Sigmoid colon (tissue), 6 donors: ENCODE measurements at regions not wholly inside any gene's neighbourhood (a gene's known extent, or its start where the extent isn't known, plus 50 kb on each side); places are given as distances from the start of the nearest gene placed in this dataset.

ENCODE experiments used
- DNase-seq: peaks from one replicate; pipeline ENCODE4 v3.0.0-alpha.2; 2019
- H3K27ac ChIP-seq, 4 donors: fragments of 200-600 bp; sonication (generic); one replicate each; pipeline ENCODE4 v1.5.1; 2016 to 2019; ENCODE audit warnings: mild to moderate bottlenecking in 1 of 4
- H3K27me3 ChIP-seq, 3 donors: fragments of 200-600 bp; sonication (generic); one replicate each; pipeline ENCODE4 v1.5.1; 2019; ENCODE audit warnings: mild to moderate bottlenecking in 1 of 3
- H3K36me3 ChIP-seq, 4 donors: fragments of 200-600 bp; sonication (generic); one replicate each; pipeline ENCODE4 v1.5.1; 2016 to 2019
- H3K4me1 ChIP-seq, 4 donors: fragments of 200-600 bp; sonication (generic); one replicate each; pipeline ENCODE4 v1.5.1; 2017 to 2019
- H3K4me3 ChIP-seq, 4 donors: fragments of 200-600 bp; sonication (generic); one replicate each; pipeline ENCODE4 v1.5.1; 2017 to 2019; ENCODE audit warnings: mild to moderate bottlenecking in 2 of 4, moderate library complexity in 1 of 4
- H3K9me3 ChIP-seq, 4 donors: fragments of 200-600 bp in 3 of 4; sonication (generic) in 3 of 4; one replicate each; pipeline versions ENCODE4 v1.5.1 to v1.6.1; 2013 to 2019
- CTCF ChIP-seq, 4 experiments: fragments of 450-650 bp in 3 of 4; fragments of 200-600 bp in 1 of 4; IDR thresholded peaks; one replicate each; pipeline ENCODE4 v1.5.1; 2016 to 2019; ENCODE audit warnings: antibody characterized with exemption in 4 of 4, mild to moderate bottlenecking in 3 of 4, moderate library complexity in 2 of 4
- EP300 ChIP-seq, 4 donors: sonication (generic); formaldehyde crosslinking; IDR thresholded peaks; one replicate each; pipeline ENCODE4 v1.6.1; 2017; ENCODE audit warnings: antibody characterized with exemption in 4 of 4
- POLR2A ChIP-seq, 2 donors: fragments of 450-650 bp; IDR thresholded peaks; one replicate each; pipeline ENCODE4 v1.6.1; 2016; ENCODE audit warnings: antibody characterized with exemption in 2 of 2, mild to moderate bottlenecking in 2 of 2, moderate library complexity in 2 of 2
- POLR2AphosphoS5 ChIP-seq, 4 donors: sonication (generic); formaldehyde crosslinking; IDR thresholded peaks; one replicate each; pipeline ENCODE4 v1.6.1; 2017; ENCODE audit warnings: antibody characterized with exemption in 4 of 4
- WGBS, 2 donors: extraction: QIAGEN DNeasy Blood & Tissue Kit; methylation state at CpG; one replicate each; pipeline ENCODE4 v1.1.7; 2013; 5-methylcytosine and 5-hydroxymethylcytosine counted together
- intact Hi-C: fragments of 100-400 bp; cut with DNase I; formaldehyde crosslinking; loops from one replicate; pipeline ENCODE4 v1.15.1; 2023
- donor health status: healthy with polysubstance abuse.
- donor health status: healthy.

- Histone ChIP-seq H3K9me3 (no peaks in the 10 kb centered on the region), H3K27me3 (no peaks in the 10 kb centered on the region), H3K27ac (no peak overlapping the region), H3K4me1 (no peaks in the 10 kb centered on the region), H3K36me3 (no peaks in the 10 kb centered on the region), H3K4me3 (no peak overlapping the region)
- WGBS, 2 donors: 65 to 78% methylated on average over 3 of the region's 3 CpGs
- DNase-seq: no peak
- intact Hi-C loops: no loop called here
- TF ChIP-seq POLR2AphosphoS5 (IDR thresholded peaks at IDR 0.05) (no peak), CTCF (IDR thresholded peaks at IDR 0.05) (no peak), POLR2A (IDR thresholded peaks at IDR 0.05) (no peak), EP300 (IDR thresholded peaks at IDR 0.05) (no peak)
These were observed 1697.0 kb downstream of the PCDH7 start for GRCh38 chr4:32417113-32417704.

- intact Hi-C loops: no loop called here
- Histone ChIP-seq H3K4me3 (no peak overlapping the region), H3K27me3 (no peaks in the 10 kb centered on the region), H3K9me3 (peaks cover 0 to 4% (median 0%) of the 10 kb centered on the region in 4 donors), H3K27ac (no peak overlapping the region), H3K4me1 (no peaks in the 10 kb centered on the region), H3K36me3 (no peaks in the 10 kb centered on the region)
- DNase-seq: no peak
- no peak for TF ChIP-seq POLR2A (IDR thresholded peaks at IDR 0.05)
- TF ChIP-seq EP300 (IDR thresholded peaks at IDR 0.05): no peak
- TF ChIP-seq CTCF (IDR thresholded peaks at IDR 0.05): no peak
- no peak for TF ChIP-seq POLR2AphosphoS5 (IDR thresholded peaks at IDR 0.05)
- 94 to 97% methylated on average over 3 of the region's 3 CpGs for WGBS, 2 donors
These were observed 1703.1 kb downstream of the PCDH7 start for GRCh38 chr4:32423267-32423666.

- no peak overlapping the region for H3K4me3 ChIP-seq
- peaks cover 0 to 4% (median 0%) of the 10 kb centered on the region in 4 donors for H3K9me3 ChIP-seq
- no peaks in the 10 kb centered on the region for H3K36me3 ChIP-seq
- no peaks in the 10 kb centered on the region for H3K4me1 ChIP-seq
- TF ChIP-seq EP300 (IDR thresholded peaks at IDR 0.05) (no peak), POLR2A (IDR thresholded peaks at IDR 0.05) (no peak), POLR2AphosphoS5 (IDR thresholded peaks at IDR 0.05) (no peak), CTCF (IDR thresholded peaks at IDR 0.05) (no peak)
- no peak overlapping the region for H3K27ac ChIP-seq
- no peaks in the 10 kb centered on the region for H3K27me3 ChIP-seq
- 49 to 72% methylated on average over 3 of the region's 3 CpGs for WGBS, 2 donors
- no peak for DNase-seq
- intact Hi-C loops: no loop called here
These were observed 1705.1 kb downstream of the PCDH7 start for GRCh38 chr4:32425243-32425642.

- Histone ChIP-seq H3K36me3 (no peaks in the 10 kb centered on the region), H3K4me1 (no peaks in the 10 kb centered on the region), H3K4me3 (no peak overlapping the region), H3K27ac (no peak overlapping the region), H3K9me3 (peaks cover 0 to 4% (median 0%) of the 10 kb centered on the region in 4 donors), H3K27me3 (no peaks in the 10 kb centered on the region)
- intact Hi-C loops: no loop called here
- TF ChIP-seq EP300 (IDR thresholded peaks at IDR 0.05) (no peak), POLR2A (IDR thresholded peaks at IDR 0.05) (no peak), CTCF (IDR thresholded peaks at IDR 0.05) (no peak), POLR2AphosphoS5 (IDR thresholded peaks at IDR 0.05) (no peak)
- no peak for DNase-seq
- 88% methylated on average over 7 of the region's 7 CpGs for WGBS, 2 donors
These were observed 1707.4 kb downstream of the PCDH7 start for GRCh38 chr4:32427566-32427965.

GRCh38 chr4:32429151-32429550 is 1709.0 kb downstream of the PCDH7 start:
- no peak for DNase-seq
- Histone ChIP-seq H3K36me3 (no peaks in the 10 kb centered on the region), H3K9me3 (no peaks in the 10 kb centered on the region), H3K4me1 (no peaks in the 10 kb centered on the region), H3K27ac (no peak overlapping the region), H3K4me3 (no peak overlapping the region), H3K27me3 (no peaks in the 10 kb centered on the region)
- 23 to 54% methylated on average over 2 of the region's 2 CpGs for WGBS, 2 donors
- intact Hi-C loops: no loop called here
- no peak for TF ChIP-seq POLR2AphosphoS5 (IDR thresholded peaks at IDR 0.05)
- no peak for TF ChIP-seq CTCF (IDR thresholded peaks at IDR 0.05)
- no peak for TF ChIP-seq EP300 (IDR thresholded peaks at IDR 0.05)
- no peak for TF ChIP-seq POLR2A (IDR thresholded peaks at IDR 0.05)
